GM21423 (cell line): ENCODE measurements at regions not wholly inside any gene's neighbourhood (a gene's known extent, or its start where the extent isn't known, plus 50 kb on each side); places are given as distances from the start of the nearest gene placed in this dataset.
"Not testable (repeated sequence)": the region's sequence is repeated elsewhere in the genome, so short reads cannot be mapped to it uniquely, and the experiment has no call there.

Experiments used
- ATAC-seq: cut with Tn5 transposase; IDR thresholded peaks from one replicate; pipeline ENCODE4 v1.9.1; 2021; ENCODE audit warnings: mild to moderate bottlenecking, moderate library complexity; ENCODE audit not compliant: unreplicated experiment

GRCh38 chr16:88128556-88128955 lies 177.3 kb downstream of the BANP start:
- no peak for ATAC-seq

GRCh38 chr16:88129133-88129532 lies 177.9 kb downstream of the BANP start:
- not testable (repeated sequence) for ATAC-seq

- no peak for ATAC-seq
These were observed 178.8 kb downstream of the BANP start for GRCh38 chr16:88130016-88130415.

- ATAC-seq = no peak
These were observed 179.4 kb downstream of the BANP start for GRCh38 chr16:88130681-88131080.

- no peak for ATAC-seq
These were observed 180.0 kb downstream of the BANP start for GRCh38 chr16:88131256-88131655.

GRCh38 chr16:88131966-88132365 lies 180.7 kb downstream of the BANP start:
- ATAC-seq = no peak

GRCh38 chr16:88132836-88133506 lies 181.7 kb downstream of the BANP start:
- ATAC-seq = no peak

GRCh38 chr16:88133507-88133843 lies 182.2 kb downstream of the BANP start:
- no peak for ATAC-seq

- not testable (repeated sequence) for ATAC-seq
These were observed 183.1 kb downstream of the BANP start for GRCh38 chr16:88134172-88134898.

- not testable (repeated sequence) for ATAC-seq
These were observed 183.9 kb downstream of the BANP start for GRCh38 chr16:88134899-88135682.

GRCh38 chr16:88136211-88136713 lies 185.0 kb downstream of the BANP start:
- not testable (repeated sequence) for ATAC-seq

GRCh38 chr16:88136939-88137338 lies 185.7 kb downstream of the BANP start:
- not testable (repeated sequence) for ATAC-seq

- not testable (repeated sequence) for ATAC-seq
These were observed 187.9 kb downstream of the BANP start for GRCh38 chr16:88139141-88139540.

GRCh38 chr16:88140195-88140594 lies 189.0 kb downstream of the BANP start:
- not testable (repeated sequence) for ATAC-seq

- no peak for ATAC-seq
These were observed 190.3 kb downstream of the BANP start for GRCh38 chr16:88141580-88141979.

GRCh38 chr16:88142056-88142935 lies 191.1 kb downstream of the BANP start:
- ATAC-seq = not testable (repeated sequence)

- ATAC-seq = not testable (repeated sequence)
These were observed 192.1 kb downstream of the BANP start for GRCh38 chr16:88143122-88144027.

- no peak for ATAC-seq
These were observed 192.8 kb downstream of the BANP start for GRCh38 chr16:88144028-88144511.

- ATAC-seq = not testable (repeated sequence)
These were observed 194.1 kb downstream of the BANP start for GRCh38 chr16:88145376-88145775.
